ENCODE measurements at regions not wholly inside any gene's neighbourhood (a gene's known extent, or its start where the extent isn't known, plus 50 kb on each side); places are given as distances from the start of the nearest gene placed in this dataset.

- TF ChIP-seq POLR2A (IDR thresholded peaks at IDR 0.05) (no peak), CTCF (IDR thresholded peaks at IDR 0.05) (no peak)
Measured at GRCh38 chr4:177505171-177505615, 63.0 kb upstream of the AGA start.

Measured in heart left ventricle (tissue), 13 donors.